Suppressor macrophage (primary cell): ENCODE measurements at regions not wholly inside any gene's neighbourhood (a gene's known extent, or its start where the extent isn't known, plus 50 kb on each side); places are given as distances from the start of the nearest gene placed in this dataset.
"Not testable (repeated sequence)": the region's sequence is repeated elsewhere in the genome, so short reads cannot be mapped to it uniquely, and the experiment has no call there.

ENCODE experiments used
- DNase-seq, 4 experiments: peaks; one replicate each; pipeline ENCODE4 v3.0.0-alpha.2; 2020 to 2022

DNA sequence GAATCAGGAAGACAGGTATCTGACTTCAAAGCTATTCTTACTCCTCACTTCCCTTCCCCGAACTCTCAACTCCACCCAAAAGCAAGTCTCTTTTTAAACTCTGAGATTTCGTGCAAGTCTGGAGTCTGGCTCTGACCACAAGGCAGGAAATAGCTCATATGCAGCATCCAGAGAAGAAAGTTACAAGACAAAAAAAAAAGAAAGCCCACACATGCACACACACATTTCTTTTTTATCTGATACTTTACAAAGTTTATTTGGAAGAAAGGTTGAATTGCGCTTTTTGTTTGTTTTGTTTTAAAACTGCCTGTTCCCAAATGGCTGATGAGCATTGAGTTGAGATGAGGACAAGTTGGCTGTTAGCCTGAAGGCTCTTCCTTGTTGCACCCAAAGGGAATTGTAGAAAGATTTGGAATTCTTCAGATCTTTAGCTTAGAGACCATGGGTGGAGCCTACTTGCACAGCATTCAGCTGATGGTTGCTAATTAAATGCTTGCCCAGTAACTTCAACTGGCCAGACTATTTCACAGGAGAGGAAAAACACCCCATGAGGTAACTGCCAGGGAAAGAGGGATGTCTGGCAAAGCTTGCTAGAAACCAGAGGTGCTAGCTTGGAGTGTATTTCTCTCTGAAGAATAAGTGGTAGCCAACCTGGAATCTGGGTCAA, 490.3 kb downstream of the TTLL7 start:
- no peak for DNase-seq

DNA sequence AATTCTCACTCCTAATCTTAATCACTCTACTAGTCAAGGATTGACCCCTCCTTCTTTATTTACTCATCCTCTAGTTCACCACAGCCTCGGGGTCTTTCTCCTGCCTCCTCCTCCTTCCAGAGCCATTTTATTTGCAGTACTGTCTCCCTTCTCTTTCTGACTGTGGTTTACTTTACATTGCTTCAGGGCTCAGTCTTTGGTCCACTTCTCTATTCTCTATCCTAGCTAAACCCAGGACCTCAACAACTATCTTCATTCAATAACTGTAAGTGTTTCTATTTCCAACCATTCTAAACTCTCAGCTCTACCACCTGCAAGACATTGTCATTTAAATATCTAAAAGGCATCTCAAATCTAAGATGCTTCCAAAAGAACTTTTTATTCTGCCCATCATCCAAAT, 493.8 kb downstream of the TTLL7 start:
- no peak for DNase-seq

DNA sequence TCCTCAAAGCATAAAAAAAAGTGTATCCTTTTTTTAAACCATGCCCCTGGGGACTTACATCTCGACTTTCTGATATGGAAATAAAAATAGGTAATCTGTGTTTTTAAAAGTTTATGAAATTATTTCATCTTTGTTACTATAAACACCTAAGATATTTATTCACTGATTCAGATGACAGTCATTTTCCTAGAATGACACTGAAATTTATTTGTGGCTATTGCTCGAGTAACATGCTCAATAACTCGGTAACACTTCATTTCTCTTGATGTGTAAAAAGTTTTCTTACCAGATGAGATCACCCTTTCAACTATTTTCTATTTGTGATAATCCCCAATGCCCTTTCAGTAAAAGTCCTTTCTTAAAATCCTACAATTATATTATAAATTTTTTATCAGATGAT, 495.8 kb downstream of the TTLL7 start:
- no peak for DNase-seq

DNA sequence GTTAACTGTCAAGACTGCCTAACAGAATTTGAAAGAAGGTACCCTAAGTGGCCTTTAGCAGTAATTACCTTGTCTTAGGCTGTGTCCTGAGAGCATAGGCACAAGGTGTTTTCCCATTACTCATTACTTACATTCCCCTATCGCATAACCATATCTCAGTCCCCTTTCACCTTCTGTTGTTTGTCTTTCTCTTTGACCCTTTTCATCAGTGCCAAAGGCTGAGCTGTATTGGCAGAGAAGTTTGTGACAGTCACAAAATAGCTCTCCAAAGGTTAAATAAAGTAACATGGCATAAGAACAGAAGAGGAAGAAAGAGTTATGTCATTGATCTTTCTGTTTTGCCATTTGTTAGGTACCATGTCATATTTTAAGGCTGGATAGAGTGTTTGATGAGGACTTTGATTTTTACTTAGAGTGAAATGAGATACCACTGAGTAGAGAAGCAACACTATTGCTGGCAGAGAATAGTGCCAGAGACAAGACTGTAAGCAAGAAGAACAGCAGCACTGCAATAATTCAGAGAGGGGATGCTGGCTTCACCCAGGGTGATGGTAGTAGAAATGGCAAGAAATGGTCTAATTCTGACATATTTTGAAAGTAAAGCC, 497.8 kb downstream of the TTLL7 start:
- no peak for DNase-seq

DNA sequence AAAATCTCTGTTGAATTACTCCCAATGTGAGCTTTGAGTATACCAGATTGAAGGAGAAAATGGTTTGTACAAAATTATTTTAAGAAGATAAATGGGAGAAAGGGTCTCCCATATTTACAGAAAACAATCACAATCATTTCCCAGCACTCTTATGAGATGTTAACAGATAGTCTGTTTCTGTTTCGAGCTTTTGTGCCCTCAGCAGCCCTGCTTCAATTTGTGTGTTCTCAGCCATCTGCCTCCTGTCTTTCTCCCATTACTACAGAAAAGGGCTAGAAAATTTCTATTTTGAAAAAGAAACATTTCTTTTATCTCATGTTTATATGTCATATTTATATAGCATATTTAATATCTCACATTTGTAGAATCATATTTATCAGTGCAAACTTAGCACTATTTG, 498.4 kb downstream of the TTLL7 start:
- no peak for DNase-seq

DNA sequence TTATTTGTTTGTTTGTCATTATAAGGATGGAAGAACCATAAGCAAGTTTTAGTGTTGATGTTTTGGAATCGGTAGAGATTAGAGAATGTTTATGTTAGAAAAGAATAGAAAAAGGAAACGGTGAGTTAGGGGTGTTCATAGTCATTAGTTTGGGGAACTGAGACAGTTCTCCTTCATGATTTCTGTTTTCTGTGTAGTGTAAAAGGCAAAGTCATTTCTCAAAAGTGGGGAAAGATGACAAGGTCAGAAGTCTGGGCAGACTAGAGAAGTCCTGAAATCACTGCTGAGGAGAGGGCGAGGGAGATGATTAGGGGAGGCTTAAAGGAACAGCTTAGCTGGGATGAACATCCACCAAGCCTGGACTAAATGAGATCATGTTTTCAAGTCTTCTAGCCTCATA, 498.9 kb downstream of the TTLL7 start:
- DNase-seq = no peak

DNA sequence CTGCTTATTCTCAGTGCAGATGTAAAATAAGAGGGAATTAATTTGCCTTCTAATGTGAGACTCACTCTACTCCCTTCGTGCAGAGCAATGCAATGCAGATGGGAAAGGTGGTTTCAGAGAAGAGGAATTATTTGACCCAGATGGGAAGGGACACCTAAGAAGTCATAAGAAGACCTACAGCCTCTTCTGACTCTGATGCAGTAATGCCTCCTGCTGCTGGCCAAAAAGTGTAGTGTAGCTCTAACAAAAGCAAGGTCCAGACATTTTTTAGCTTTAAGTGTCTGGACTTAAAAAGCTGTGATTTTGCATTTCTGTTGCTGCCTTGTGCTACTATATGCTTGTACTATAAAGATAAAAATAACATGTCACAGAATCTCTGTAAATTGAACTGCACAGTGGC, 501.4 kb downstream of the TTLL7 start:
- no peak for DNase-seq

DNA sequence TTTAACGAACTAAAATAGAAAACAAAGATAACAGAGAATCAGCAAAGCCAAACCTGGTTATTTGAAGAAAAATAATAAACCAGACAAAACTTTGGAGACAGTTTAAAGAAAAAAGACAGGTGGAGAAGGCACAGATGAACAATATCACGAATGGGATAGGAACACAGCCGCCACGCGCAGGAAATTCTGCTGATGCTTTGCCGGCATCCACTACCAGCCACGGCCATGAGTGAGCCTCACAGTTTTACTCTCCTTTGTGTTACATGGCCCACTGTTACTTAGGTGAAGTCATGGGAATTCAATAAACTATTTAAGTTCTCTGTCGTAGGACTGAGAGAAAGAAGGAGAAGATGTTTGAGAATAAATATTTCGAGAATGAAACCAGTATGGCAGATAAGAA, 503.4 kb downstream of the TTLL7 start:
- no peak for DNase-seq

DNA sequence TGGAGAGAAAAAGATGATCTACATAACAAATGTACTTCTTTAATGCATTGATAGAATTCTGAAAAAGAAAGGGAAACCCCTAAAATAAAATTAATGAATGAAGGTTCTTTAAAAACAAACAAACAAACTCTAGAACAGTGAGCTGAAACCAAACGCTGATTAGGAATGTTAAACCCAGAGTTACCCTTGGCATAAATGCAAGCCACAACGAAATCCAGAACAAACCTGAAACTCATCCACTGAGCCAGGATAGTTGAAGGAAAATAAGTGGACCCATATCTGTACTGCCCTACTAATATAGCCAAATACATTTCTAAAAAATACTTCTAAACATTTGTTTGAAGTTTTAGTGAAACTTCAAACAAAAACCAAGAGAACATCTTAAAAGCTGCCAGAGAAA, 505.3 kb downstream of the TTLL7 start:
- no peak for DNase-seq

DNA sequence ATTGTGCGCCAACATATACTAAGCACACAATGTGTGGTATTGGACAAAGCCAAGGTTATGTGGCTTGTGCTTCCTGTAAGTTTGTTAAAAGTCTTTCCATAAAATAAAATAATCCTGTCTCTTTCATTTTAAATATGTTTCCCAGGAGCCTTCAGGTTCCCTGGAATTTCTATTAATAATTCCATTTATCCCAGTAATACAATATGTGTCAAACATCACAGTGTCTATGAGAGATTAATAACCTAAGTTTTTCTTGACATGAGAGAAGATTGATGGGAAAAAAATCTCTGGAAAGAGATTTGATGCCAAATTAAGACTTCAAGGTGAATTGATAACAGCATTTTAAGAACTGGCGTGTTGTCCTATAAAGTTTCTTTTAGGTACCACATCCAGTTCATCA, 507.0 kb downstream of the TTLL7 start:
- DNase-seq = no peak

DNA sequence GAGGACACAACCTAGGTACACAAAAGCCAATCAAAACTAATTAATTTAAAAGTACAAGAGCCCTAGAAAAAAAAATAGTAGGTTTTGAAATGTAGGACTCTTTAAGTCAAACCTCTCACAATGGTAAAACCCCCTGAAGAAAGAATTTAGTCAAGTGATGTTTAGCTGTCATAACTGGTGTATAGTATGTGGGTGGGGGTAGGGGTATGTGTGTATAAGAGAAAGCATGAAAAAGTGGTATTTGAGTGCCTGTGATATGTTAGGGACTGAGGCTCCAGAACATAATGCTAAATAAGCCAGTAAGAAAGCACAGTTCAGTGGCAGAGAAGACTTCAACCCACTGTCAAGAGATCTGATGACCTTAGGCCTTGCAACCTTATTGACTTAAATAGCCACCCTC, 507.9 kb downstream of the TTLL7 start:
- DNase-seq = no peak

DNA sequence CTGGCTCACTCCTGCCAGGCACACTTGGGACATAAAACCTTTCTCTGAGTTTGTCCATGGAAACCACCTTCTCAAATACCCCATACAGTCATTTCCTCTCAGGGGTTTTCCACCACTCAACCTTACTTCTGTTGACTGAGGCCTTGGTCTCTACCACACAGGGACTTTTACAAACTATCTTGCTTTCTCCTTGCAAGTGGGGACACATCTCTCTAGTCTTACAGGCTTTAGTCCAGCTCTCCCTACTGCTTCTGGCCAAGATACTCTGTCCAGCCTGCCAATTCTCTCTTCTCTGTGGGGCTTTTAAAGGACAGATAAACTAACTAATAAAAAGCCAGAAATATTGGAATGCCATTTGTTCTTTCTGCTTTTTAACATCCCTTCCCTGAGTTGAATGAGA, 510.8 kb downstream of the TTLL7 start:
- not testable (repeated sequence) for DNase-seq

DNA sequence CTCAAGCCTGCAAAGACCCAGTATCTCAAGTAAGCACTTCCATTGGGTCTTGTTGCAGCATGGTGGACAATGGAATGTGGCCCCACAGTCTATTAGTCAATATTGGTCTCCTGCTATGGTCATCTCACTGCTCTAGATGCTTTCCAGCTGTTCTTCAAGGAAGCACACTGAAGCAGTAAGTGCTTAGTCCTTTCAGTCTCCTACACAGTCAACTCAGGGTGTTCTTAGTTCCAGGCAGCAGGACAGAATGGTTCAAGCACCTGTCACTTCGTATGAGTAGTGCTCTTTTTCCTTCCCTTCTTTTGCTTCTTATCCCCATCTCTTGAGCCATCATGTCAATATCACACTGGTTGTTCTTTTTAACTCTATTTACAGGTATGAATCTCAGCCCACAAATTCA, 511.5 kb downstream of the TTLL7 start:
- not testable (repeated sequence) for DNase-seq

DNA sequence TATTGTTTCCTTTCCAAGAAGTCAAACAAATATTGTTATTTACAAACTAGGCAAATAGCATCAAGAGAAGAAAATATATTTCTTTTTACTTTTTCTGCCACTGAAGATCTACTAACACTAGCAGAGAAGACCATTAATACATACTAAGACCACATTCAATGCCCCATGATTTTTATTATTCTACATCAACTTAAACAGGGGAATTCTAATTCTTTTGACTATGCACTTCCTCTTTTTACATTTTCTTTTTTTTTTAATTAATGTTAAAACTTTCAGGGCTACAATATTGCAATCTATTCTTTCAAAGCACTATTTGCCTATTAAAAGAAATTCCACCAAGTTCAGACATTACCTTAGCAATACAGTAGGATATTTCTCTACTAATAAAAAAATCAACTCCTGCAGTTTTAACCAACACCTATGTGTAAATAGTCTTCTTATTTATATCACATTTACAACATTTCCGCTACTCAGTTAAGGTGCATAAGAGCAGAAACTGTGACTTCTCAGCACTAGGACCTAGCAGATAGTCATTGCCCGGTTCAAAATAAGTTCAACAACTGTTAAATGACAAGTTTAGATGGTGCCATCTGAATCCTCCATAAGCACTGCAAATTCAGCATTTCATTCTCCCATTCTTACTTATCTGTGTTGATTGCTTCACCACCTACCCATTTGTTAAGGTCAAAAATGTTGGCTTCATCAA, 513.5 kb downstream of the TTLL7 start:
- DNase-seq = not testable (repeated sequence)

DNA sequence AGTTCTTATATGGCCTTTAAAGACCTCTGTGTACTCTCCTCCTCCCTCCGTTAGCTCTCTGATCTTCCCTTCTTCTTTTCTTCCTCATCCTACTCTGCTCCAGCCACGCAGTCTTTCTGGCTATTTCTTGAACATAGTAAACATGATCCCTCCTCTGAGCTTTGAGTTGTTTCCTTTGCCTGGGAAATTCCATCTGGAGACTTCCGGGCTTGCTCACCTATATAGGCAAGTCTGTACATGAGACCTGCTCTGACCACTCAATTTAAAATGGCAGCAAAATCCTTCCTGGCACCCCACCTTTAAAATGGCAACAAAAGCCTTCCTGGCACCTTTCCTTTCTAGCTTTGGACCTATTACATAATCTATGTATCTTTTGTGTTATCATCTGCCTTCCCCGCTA, 517.6 kb downstream of the TTLL7 start:
- not testable (repeated sequence) for DNase-seq

DNA sequence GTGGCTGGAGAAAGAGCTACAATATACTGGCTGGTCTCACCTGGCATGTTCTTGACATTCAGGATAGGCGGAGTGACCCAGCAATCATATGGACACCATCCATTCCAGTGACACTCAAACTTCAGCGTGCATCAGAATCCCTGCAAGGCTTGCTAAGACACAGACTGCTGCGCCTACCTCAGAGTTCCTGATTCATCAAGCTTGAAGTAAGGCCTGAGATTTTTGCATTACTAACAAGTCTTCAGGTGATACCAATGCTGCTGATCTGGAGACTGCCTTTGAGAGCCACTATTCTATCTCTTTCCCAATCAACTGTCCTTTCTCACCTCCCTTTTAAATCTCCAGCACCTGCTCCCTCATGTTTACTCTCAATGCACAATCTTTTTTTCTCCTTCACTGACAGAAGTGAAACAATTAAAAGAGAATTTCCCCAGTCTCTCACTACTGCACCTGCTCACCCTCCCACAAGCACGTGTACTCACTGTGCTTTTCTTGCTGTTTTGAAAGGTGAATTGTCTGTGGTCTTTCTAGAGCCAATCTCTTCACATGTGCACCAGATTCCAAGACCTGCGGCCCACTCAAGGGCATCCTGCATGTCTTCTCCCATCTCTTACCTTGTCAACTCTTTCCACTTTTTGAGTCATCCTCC, 519.2 kb downstream of the TTLL7 start:
- DNase-seq = not testable (repeated sequence)

DNA sequence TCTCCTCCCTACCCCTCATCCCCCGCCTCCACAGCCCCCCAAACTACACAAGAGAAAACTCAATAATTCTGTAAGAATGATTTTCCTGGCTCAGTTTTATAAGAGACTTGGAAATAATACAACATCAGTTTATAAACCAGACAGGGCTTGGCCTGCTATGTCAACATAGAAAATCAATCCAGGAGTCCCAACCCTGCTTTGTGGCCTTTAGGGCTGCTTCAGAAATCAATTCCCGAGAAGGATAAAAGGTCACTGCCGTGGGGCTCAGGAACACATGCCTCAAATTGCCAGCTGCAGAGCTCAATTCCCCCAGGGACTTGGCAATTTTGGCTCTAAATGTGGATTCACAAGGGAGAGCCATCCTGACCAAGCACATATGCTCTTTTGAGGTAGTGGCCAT, 520.8 kb downstream of the TTLL7 start:
- not testable (repeated sequence) for DNase-seq

DNA sequence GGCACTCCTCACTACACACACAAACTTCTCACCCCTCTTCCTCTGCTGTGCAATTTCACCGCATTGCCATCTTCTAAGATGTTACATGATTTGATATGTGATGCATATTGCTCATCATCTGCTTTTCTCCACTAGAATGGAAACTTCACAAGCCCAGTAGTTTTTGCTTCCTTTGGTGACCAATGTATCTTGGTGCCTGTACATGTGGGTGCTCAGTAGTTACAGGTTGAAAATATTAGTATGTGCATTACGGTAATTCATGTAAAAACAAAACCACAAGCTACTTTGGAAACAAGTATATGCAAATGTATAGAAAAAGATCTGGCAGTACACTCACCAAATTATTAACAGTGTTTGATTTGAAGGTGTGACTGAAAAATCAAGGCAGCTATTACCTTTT, 522.4 kb downstream of the TTLL7 start:
- not testable (repeated sequence) for DNase-seq

DNA sequence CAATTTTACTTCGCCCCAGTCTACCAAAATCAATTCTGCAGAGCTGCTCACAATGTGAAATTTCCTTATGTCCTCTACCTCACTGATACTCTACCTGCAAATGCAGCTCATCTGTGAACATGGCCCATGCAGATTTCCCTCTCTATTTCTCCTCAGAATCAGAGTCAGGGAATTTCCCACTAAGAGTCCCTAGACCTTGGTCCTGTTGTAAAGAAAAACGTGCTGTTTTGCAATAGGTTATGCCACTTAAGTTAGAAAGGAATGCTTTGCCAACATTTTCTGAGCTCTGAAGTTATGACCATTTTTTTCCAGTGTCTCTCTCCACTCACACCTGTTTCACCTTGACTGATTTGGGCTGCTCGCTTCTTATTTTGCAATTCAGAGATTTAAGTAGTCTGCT, 524.0 kb downstream of the TTLL7 start:
- DNase-seq = not testable (repeated sequence)

DNA sequence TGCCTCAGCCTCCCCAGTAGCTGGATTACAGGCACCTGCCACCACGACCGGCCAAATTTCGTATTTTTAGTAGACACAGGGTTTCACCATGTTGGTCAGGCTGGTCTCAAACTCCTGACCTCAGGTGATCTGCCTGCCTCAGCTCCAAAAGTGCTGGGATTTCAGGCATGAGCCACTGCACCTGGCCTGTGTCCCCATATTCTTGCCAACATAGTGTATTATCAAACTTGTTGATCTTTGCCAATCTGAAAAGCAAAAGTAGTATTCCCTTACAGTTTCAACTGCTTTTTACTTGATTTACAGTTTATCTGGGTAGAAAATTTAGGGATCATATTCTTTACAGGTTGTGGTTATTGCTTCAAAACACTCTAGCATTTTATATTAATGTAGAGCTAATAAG, 524.9 kb downstream of the TTLL7 start:
- DNase-seq = not testable (repeated sequence)

DNA sequence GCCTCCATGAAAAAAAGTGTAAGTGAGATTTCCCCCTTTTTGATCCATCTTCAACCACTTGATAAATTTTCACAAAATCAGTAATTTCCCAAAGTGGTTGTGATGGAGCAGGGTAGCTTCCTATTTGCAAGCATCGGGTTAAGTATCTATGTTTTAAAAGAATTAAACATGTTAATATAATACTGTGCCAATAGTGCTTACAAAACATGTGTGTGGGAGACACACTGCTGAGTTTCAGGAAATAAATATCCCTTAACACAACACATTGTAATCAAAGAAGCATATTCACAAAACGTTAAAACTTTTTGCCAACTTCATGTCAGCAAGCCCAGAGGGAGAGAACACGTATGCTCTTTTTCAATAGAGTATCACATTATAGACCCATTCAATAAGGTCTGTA, 526.9 kb downstream of the TTLL7 start:
- not testable (repeated sequence) for DNase-seq

DNA sequence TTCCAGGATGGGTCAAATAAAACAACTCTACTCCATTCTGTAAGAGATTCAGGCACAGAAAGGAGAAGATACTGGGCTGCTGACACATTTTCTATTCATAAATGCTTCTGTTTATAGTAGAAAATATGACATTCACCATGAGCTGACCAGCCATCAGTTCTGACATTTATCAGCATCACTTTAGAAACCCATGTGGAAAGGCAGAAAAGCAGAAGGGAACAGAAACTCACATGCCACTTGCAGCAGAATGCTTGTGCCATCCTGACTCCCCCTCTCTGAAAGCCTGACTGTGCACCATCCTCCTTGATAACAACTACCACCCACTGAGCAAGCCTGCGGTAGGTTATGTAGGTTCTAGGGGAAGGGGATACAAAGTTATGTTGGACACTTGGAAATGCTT, 527.7 kb downstream of the TTLL7 start:
- DNase-seq = not testable (repeated sequence)

DNA sequence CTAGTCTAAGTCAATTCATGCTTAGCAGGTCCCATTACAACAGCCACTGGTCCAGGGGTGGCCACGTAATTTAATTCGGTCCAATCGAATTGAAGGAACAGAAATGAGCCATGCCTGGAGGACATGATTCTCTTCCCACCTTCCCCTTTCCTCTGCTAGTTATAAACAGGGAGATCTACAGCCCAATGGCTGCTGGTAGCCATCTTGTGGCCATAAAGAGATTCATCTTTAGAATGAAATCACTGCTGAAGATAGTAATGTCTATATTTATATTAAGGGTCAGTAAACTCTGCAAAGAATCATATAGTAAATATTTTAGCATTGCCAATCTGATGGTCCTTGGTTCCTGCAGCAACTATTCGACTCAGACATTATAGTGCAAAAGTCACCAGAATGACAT, 530.6 kb downstream of the TTLL7 start:
- not testable (repeated sequence) for DNase-seq
